Gastrocnemius medialis (tissue), 4 donors: ENCODE measurements at regions not wholly inside any gene's neighbourhood (a gene's known extent, or its start where the extent isn't known, plus 50 kb on each side); places are given as distances from the start of the nearest gene placed in this dataset.

Experiments
- CTCF ChIP-seq, 5 experiments: fragments of 450-650 bp in 3 of 5; fragments of 200-600 bp in 2 of 5; sonication (generic) in 2 of 5; IDR thresholded peaks in 4 of 5; conservative IDR thresholded peaks in 1 of 5; 1 replicate in 4 of 5; 2 replicates in 1 of 5; pipeline ENCODE4 v1.5.1; 2016 to 2019; ENCODE audit warnings: antibody characterized with exemption in 5 of 5, mild to moderate bottlenecking in 3 of 5, moderate library complexity in 3 of 5
- POLR2A ChIP-seq, 2 donors: fragments of 450-650 bp; IDR thresholded peaks; one replicate each; pipeline ENCODE4 v1.6.1; 2017; ENCODE audit warnings: antibody characterized with exemption in 2 of 2, mild to moderate bottlenecking in 2 of 2, moderate library complexity in 2 of 2

- TF ChIP-seq CTCF (IDR thresholded peaks at IDR 0.05 in 4 of 5, conservative IDR thresholded peaks at IDR 0.05 in 1 of 5): no peak
- no peak for TF ChIP-seq POLR2A (IDR thresholded peaks at IDR 0.05)
Observed at GRCh38 chr4:152117054-152117453, 356.2 kb upstream of the GATB start.
